HCT116 (cell line): ENCODE measurements at regions not wholly inside any gene's neighbourhood (a gene's known extent, or its start where the extent isn't known, plus 50 kb on each side); places are given as distances from the start of the nearest gene placed in this dataset.

Experiments used
- ATAC-seq: fragments of 200-7000 bp; cut with Tn5 transposase; 2 replicates; pipeline ENCODE4 v1.9.1; 2020; ENCODE audit warnings: mild to moderate bottlenecking, moderate library complexity
- BruUV-seq: library from RNA; stranded (reverse); fragments of 400-500 nt; replicated peaks from 2 replicates; lab custom pipeline; 2021; lab: Mats Ljungman, UMichigan
- CTCF ChIA-PET: fragments of 300-600 bp; sonication (Branson Sonifier 250); formaldehyde crosslinking; loops from one replicate; lab custom pipeline; 2021; ENCODE audit warnings: antibody characterized with exemption; lab: Charles Lee
- POLR2A ChIA-PET: fragments of 300-600, 350-600 bp; sonication (Branson Sonifier 250); formaldehyde crosslinking; loops from one replicate; lab custom pipeline; 2021; ENCODE audit warnings: antibody characterized with exemption; lab: Charles Lee
- RAD21 ChIA-PET, 2 experiments: fragments of 300-600 bp; sonication (Branson Sonifier 250); formaldehyde crosslinking; loops; one replicate each; lab custom pipeline; 2023; ENCODE audit warnings: low total read pairs in 2 of 2; ENCODE audit not compliant: uncharacterized antibody in 2 of 2, unreplicated experiment in 2 of 2, low non-redundant PET in 1 of 2; lab: Charles Lee
- DNase-seq: peaks from one replicate; pipeline ENCODE4 v3.0.0-alpha.2; 2010; ENCODE audit warnings: low read depth, low spot score
- H2AFZ ChIP-seq: fragments of 200-600 bp; shearing (Covaris generic), sonication (generic); 2 replicates; pipeline ENCODE4 v1.6.1; 2017; ENCODE audit warnings: low read depth, mixed run types, mixed read lengths, antibody characterized with exemption, low read length; ENCODE audit not compliant: poor library complexity, severe bottlenecking
- H3K27ac ChIP-seq: 2 replicates; pipeline ENCODE4 v1.5.1; 2012; ENCODE audit warnings: low read depth, low read length
- H3K27me3 ChIP-seq: fragments of 200-600 bp; sonication (generic); 2 replicates; pipeline ENCODE4 v1.6.1; 2016; ENCODE audit warnings: mixed run types, low read length, mixed read lengths; ENCODE audit not compliant: insufficient read depth
- H3K36me3 ChIP-seq, 2 experiments: fragments of 200-500 bp in 1 of 2; fragments of 200-600 bp in 1 of 2; sonication (Bioruptor generic) in 1 of 2; sonication (generic) in 1 of 2; 2 replicates each; pipeline versions ENCODE4 v1.5.1 to v1.6.1; 2014 to 2016; ENCODE audit warnings: low read length in 2 of 2, inconsistent platforms in 1 of 2, mixed read lengths in 1 of 2, mixed run types in 1 of 2; ENCODE audit not compliant: insufficient read depth in 2 of 2, control insufficient read depth in 1 of 2
- H3K4me1 ChIP-seq, 2 experiments: fragments of 200-600 bp in 1 of 2; sonication (generic) in 1 of 2; 2 replicates each; pipeline versions ENCODE4 v1.5.1 to v1.6.1; 2012 to 2017; ENCODE audit warnings: low read length in 2 of 2, inconsistent platforms in 1 of 2, mild to moderate bottlenecking in 1 of 2, mixed read lengths in 1 of 2, mixed run types in 1 of 2, moderate library complexity in 1 of 2; ENCODE audit not compliant: insufficient read depth in 2 of 2, control insufficient read depth in 1 of 2
- H3K4me2 ChIP-seq: fragments of 200-600 bp; sonication (generic); 2 replicates; pipeline ENCODE4 v1.6.1; 2017; ENCODE audit warnings: mixed run types, low read length, mixed read lengths
- H3K4me3 ChIP-seq, 2 experiments: fragments of 200-600 bp in 1 of 2; sonication (generic) in 1 of 2; replicated peaks in 1 of 2; 2 replicates each; pipeline ENCODE4 v1.5.1; 2011 to 2016; ENCODE audit warnings: low read length in 2 of 2, control low read depth in 1 of 2, low read depth in 1 of 2, mild to moderate bottlenecking in 1 of 2, mixed read lengths in 1 of 2, mixed run types in 1 of 2
- H3K79me2 ChIP-seq: fragments of 200-600 bp; sonication (generic); 2 replicates; pipeline ENCODE4 v1.6.1; 2017; ENCODE audit warnings: mild to moderate bottlenecking, mixed run types, low read length, moderate library complexity, mixed read lengths; ENCODE audit not compliant: insufficient read depth
- H3K9ac ChIP-seq: fragments of 200-600 bp; sonication (generic); 2 replicates; pipeline ENCODE4 v1.6.1; 2016; ENCODE audit warnings: low read length, mixed read lengths
- H3K9me2 ChIP-seq: fragments of 200-600 bp; sonication (generic), shearing (Covaris generic); 2 replicates; pipeline ENCODE4 v1.6.1; 2017; ENCODE audit warnings: mixed run types, mild to moderate bottlenecking, moderate library complexity; ENCODE audit not compliant: insufficient read depth
- H3K9me3 ChIP-seq, 2 experiments: fragments of 200-500 bp in 1 of 2; fragments of 200-600 bp in 1 of 2; sonication (Bioruptor generic) in 1 of 2; sonication (generic) in 1 of 2; 2 replicates each; pipeline ENCODE4 v1.6.1; 2014 to 2017; ENCODE audit warnings: low read length in 2 of 2, mixed read lengths in 2 of 2, inconsistent platforms in 1 of 2, low read depth in 1 of 2, mild to moderate bottlenecking in 1 of 2, mixed run types in 1 of 2, moderate library complexity in 1 of 2; ENCODE audit not compliant: control insufficient read depth in 1 of 2, insufficient read depth in 1 of 2
- H4K20me1 ChIP-seq: fragments of 200-600 bp; sonication (generic), shearing (Covaris generic); 2 replicates; pipeline ENCODE4 v1.6.1; 2017; ENCODE audit warnings: mixed run types, mild to moderate bottlenecking, moderate library complexity; ENCODE audit not compliant: insufficient read depth
- CBX3 ChIP-seq: IDR thresholded peaks from 2 replicates; pipeline ENCODE4 v1.6.1; 2012; ENCODE audit warnings: low read depth
- EGR1 ChIP-seq: IDR thresholded peaks from 2 replicates; pipeline ENCODE4 v1.6.1; 2012; ENCODE audit warnings: low read depth
- EZH2 ChIP-seq: fragments of 200-600 bp; sonication (generic); IDR thresholded peaks from 2 replicates; pipeline ENCODE4 v1.6.1; 2017; ENCODE audit warnings: antibody characterized with exemption, mixed run types
- EZH2phosphoT487 ChIP-seq: fragments of 200-600 bp; IDR thresholded peaks from 2 replicates; pipeline ENCODE4 v1.6.1; 2018; ENCODE audit warnings: antibody characterized with exemption, borderline replicate concordance
- JUND ChIP-seq: IDR thresholded peaks from 2 replicates; pipeline ENCODE4 v1.6.1; 2012
- RAD21 ChIP-seq: IDR thresholded peaks from 2 replicates; pipeline ENCODE4 v1.6.1; 2012; ENCODE audit warnings: low read depth, mild to moderate bottlenecking
- SIN3A ChIP-seq: IDR thresholded peaks from 2 replicates; pipeline ENCODE4 v1.6.1; 2012; ENCODE audit warnings: low read depth
- SP1 ChIP-seq: IDR thresholded peaks from 2 replicates; pipeline ENCODE4 v1.6.1; 2012; ENCODE audit warnings: low read depth
- ZFX ChIP-seq: fragments of 450-650 bp; IDR thresholded peaks from 2 replicates; pipeline ENCODE4 v1.6.1; 2017
- ZNF274 ChIP-seq: fragments of 200-500 bp; sonication (Bioruptor generic); IDR thresholded peaks from 2 replicates; pipeline ENCODE4 v1.6.1; 2014; ENCODE audit warnings: mild to moderate bottlenecking, low read depth, low read length, inconsistent platforms
- intact Hi-C: fragments of 100-400 bp; cut with micrococcal nuclease; formaldehyde crosslinking; loops from 2 replicates; pipeline ENCODE4 v1.10.0; 2022
- TF ChIP-seq, protein P1 (sequence below), 3 experiments: fragments of 200-600 bp in 1 of 3; sonication (generic) in 1 of 3; IDR thresholded peaks in 2 of 3; conservative IDR thresholded peaks in 1 of 3; 2 replicates each; pipeline ENCODE4 v1.5.1; 2012 to 2017; ENCODE audit warnings: low read depth in 2 of 3, low read length in 2 of 3, antibody characterized with exemption in 1 of 3, borderline replicate concordance in 1 of 3, control low read depth in 1 of 3, mild to moderate bottlenecking in 1 of 3, mixed read lengths in 1 of 3, mixed run types in 1 of 3, moderate library complexity in 1 of 3; ENCODE audit not compliant: insufficient read depth in 1 of 3
- TF ChIP-seq, protein P2 (sequence below): IDR thresholded peaks from 2 replicates; pipeline ENCODE4 v1.6.1; 2012
- TF ChIP-seq, protein P3 (sequence below): IDR thresholded peaks from 2 replicates; pipeline ENCODE4 v1.6.1; 2011; ENCODE audit warnings: mild to moderate bottlenecking, low read length, moderate library complexity; ENCODE audit not compliant: insufficient replicate concordance; ENCODE audit errors: extremely low read depth
- TF ChIP-seq, protein P4 (sequence below): IDR thresholded peaks from 2 replicates; pipeline ENCODE4 v1.6.1; 2012; ENCODE audit warnings: low read depth

DNA sequence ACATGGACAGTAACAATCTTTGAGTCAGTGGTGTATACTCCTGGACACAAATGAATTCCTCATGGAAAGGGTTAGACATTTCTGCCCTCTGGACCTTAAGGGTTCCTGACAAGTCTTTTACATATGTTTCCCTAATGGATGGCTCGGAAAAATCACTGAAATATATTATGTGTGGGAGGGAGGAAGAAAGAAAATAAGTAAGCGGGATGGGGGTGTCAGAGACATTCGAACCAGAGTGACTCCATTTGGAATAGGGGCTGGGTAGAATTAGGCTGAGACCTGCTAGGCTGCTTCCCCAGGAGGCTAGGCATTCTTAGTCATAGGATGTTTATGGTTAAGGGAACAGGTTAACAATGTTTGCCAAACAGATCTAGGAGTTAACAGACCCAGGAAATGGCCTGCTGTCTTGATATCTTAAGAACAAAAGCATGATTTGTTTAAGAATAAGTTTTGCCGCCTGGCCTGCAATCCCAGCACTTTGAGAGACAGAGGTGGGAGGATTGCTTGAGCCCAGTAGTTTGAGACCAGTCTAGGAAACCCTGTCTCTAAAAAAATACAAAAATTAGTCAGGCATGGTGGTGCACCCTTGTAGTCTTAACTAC, 1241.7 kb downstream of the TYW1 start (continued):
- TF ChIP-seq, protein P1, sequence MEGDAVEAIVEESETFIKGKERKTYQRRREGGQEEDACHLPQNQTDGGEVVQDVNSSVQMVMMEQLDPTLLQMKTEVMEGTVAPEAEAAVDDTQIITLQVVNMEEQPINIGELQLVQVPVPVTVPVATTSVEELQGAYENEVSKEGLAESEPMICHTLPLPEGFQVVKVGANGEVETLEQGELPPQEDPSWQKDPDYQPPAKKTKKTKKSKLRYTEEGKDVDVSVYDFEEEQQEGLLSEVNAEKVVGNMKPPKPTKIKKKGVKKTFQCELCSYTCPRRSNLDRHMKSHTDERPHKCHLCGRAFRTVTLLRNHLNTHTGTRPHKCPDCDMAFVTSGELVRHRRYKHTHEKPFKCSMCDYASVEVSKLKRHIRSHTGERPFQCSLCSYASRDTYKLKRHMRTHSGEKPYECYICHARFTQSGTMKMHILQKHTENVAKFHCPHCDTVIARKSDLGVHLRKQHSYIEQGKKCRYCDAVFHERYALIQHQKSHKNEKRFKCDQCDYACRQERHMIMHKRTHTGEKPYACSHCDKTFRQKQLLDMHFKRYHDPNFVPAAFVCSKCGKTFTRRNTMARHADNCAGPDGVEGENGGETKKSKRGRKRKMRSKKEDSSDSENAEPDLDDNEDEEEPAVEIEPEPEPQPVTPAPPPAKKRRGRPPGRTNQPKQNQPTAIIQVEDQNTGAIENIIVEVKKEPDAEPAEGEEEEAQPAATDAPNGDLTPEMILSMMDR (IDR thresholded peaks at IDR 0.05 in 2 of 3, conservative IDR thresholded peaks at IDR 0.05 in 1 of 3; ENCODE audit: borderline replicate concordance in 1 of 3, insufficient read depth in 1 of 3, low read depth in 2 of 3, low read length in 2 of 3) = no peak
- TF ChIP-seq, protein P2, sequence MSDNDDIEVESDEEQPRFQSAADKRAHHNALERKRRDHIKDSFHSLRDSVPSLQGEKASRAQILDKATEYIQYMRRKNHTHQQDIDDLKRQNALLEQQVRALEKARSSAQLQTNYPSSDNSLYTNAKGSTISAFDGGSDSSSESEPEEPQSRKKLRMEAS = no peak
- TF ChIP-seq ZFX = no peak

DNA sequence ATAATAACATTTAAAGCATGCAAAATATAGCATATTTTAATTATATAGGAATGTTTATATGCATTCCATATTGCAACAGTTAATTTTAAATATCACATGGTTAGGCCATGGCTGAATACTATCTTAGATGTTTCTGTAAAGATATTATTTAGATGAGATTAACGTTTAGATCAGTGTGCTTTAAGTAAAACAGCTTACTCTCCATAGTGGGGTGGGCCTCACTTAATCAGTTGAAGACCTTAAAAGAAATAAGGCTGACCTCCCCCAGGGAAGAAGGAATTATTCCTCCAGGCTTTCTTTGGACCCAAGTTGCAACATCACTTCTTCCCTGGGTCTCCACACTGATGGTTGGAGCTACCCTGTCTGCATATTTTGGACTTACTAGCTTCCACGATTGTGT, 1246.5 kb downstream of the TYW1 start:
- Histone ChIP-seq H3K4me2 (no peak overlapping the region), H3K4me3 (no peak overlapping the region), H3K9me2 (no peaks in the 10 kb centered on the region), H3K27ac (no peak overlapping the region), H3K4me1 (no peaks in the 10 kb centered on the region), H4K20me1 (no peaks in the 10 kb centered on the region), H3K79me2 (no peaks in the 10 kb centered on the region), H3K9me3 (peaks cover 6 to 13% of the 10 kb centered on the region in 2 experiments; a peak in 2 of 4 replicates), H3K9ac (no peak overlapping the region), H3K27me3 (no peaks in the 10 kb centered on the region), H2AFZ (no peak overlapping the region), H3K36me3 (no peaks in the 10 kb centered on the region)
- TF ChIP-seq, protein P3, sequence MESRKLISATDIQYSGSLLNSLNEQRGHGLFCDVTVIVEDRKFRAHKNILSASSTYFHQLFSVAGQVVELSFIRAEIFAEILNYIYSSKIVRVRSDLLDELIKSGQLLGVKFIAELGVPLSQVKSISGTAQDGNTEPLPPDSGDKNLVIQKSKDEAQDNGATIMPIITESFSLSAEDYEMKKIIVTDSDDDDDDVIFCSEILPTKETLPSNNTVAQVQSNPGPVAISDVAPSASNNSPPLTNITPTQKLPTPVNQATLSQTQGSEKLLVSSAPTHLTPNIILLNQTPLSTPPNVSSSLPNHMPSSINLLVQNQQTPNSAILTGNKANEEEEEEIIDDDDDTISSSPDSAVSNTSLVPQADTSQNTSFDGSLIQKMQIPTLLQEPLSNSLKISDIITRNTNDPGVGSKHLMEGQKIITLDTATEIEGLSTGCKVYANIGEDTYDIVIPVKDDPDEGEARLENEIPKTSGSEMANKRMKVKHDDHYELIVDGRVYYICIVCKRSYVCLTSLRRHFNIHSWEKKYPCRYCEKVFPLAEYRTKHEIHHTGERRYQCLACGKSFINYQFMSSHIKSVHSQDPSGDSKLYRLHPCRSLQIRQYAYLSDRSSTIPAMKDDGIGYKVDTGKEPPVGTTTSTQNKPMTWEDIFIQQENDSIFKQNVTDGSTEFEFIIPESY = no peak
- TF ChIP-seq EZH2phosphoT487 = no peak
- no peak for TF ChIP-seq JUND
- TF ChIP-seq, protein P4, sequence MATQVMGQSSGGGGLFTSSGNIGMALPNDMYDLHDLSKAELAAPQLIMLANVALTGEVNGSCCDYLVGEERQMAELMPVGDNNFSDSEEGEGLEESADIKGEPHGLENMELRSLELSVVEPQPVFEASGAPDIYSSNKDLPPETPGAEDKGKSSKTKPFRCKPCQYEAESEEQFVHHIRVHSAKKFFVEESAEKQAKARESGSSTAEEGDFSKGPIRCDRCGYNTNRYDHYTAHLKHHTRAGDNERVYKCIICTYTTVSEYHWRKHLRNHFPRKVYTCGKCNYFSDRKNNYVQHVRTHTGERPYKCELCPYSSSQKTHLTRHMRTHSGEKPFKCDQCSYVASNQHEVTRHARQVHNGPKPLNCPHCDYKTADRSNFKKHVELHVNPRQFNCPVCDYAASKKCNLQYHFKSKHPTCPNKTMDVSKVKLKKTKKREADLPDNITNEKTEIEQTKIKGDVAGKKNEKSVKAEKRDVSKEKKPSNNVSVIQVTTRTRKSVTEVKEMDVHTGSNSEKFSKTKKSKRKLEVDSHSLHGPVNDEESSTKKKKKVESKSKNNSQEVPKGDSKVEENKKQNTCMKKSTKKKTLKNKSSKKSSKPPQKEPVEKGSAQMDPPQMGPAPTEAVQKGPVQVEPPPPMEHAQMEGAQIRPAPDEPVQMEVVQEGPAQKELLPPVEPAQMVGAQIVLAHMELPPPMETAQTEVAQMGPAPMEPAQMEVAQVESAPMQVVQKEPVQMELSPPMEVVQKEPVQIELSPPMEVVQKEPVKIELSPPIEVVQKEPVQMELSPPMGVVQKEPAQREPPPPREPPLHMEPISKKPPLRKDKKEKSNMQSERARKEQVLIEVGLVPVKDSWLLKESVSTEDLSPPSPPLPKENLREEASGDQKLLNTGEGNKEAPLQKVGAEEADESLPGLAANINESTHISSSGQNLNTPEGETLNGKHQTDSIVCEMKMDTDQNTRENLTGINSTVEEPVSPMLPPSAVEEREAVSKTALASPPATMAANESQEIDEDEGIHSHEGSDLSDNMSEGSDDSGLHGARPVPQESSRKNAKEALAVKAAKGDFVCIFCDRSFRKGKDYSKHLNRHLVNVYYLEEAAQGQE = no peak
- TF ChIP-seq EZH2 = no peak
- TF ChIP-seq CBX3 = no peak
- no peak for TF ChIP-seq SP1
- no peak for TF ChIP-seq ZNF274
- no peak for TF ChIP-seq EGR1
- TF ChIP-seq RAD21 = no peak
- TF ChIP-seq SIN3A = no peak
- intact Hi-C loops = no loop called here
- no peak for ATAC-seq
- ChIA-PET CTCF (no interaction called here), RAD21 (no interaction called here), POLR2A (no interaction called here)
- no TSS peak for BruUV-seq
- DNase-seq = no peak
